GM12873 (cell line): ENCODE measurements at regions not wholly inside any gene's neighbourhood (a gene's known extent, or its start where the extent isn't known, plus 50 kb on each side); places are given as distances from the start of the nearest gene placed in this dataset.

Experiments
- CTCF ChIP-seq: IDR thresholded peaks from 2 replicates; pipeline ENCODE4 v1.5.1; 2012; ENCODE audit warnings: low read depth, mild to moderate bottlenecking, moderate library complexity, low read length, control low read depth; ENCODE audit not compliant: insufficient read depth; ENCODE audit errors: missing control alignments

- no peak for TF ChIP-seq CTCF
Measured at GRCh38 chrX:142680038-142680437, 345.7 kb upstream of the SPANXN4 start.

- no peak for TF ChIP-seq CTCF
Measured at GRCh38 chrX:142671036-142671435, 354.7 kb upstream of the SPANXN4 start.

GRCh38 chrX:142663330-142664095 is 362.2 kb upstream of the SPANXN4 start:
- TF ChIP-seq CTCF, result no peak

GRCh38 chrX:142661696-142662095 is 364.0 kb upstream of the SPANXN4 start:
- no peak for TF ChIP-seq CTCF

GRCh38 chrX:142655507-142655906 is 370.2 kb upstream of the SPANXN4 start:
- no peak for TF ChIP-seq CTCF

GRCh38 chrX:142637206-142637605 is 388.5 kb upstream of the SPANXN4 start:
- no peak for TF ChIP-seq CTCF

- TF ChIP-seq CTCF, result no peak
Measured at GRCh38 chrX:142616636-142617035, 409.1 kb upstream of the SPANXN4 start.
